Glomerular visceral epithelial cell (primary cell): ENCODE measurements at regions not wholly inside any gene's neighbourhood (a gene's known extent, or its start where the extent isn't known, plus 50 kb on each side); places are given as distances from the start of the nearest gene placed in this dataset.

Experiments used
- DNase-seq: peaks from one replicate; pipeline ENCODE4 v3.0.0-alpha.2; 2016; ENCODE audit errors: extremely low spot score

- DNase-seq, result no peak
Measured at GRCh38 chr9:31612336-31613030, 772.0 kb upstream of the ACO1 start.

GRCh38 chr9:31615966-31616365, 768.5 kb upstream of the ACO1 start:
- DNase-seq, result no peak

- DNase-seq, result no peak
Measured at GRCh38 chr9:31623511-31623910, 760.9 kb upstream of the ACO1 start.

GRCh38 chr9:31629292-31629691, 755.2 kb upstream of the ACO1 start:
- no peak for DNase-seq

GRCh38 chr9:31637265-31637664, 747.2 kb upstream of the ACO1 start:
- no peak for DNase-seq

- DNase-seq, result no peak
Measured at GRCh38 chr9:31637861-31638260, 746.6 kb upstream of the ACO1 start.

- no peak for DNase-seq
Measured at GRCh38 chr9:31639451-31639850, 745.0 kb upstream of the ACO1 start.

GRCh38 chr9:31669311-31669710, 715.1 kb upstream of the ACO1 start:
- DNase-seq, result no peak

- no peak for DNase-seq
Measured at GRCh38 chr9:31671011-31671410, 713.4 kb upstream of the ACO1 start.

- DNase-seq, result no peak
Measured at GRCh38 chr9:31674264-31674663, 710.2 kb upstream of the ACO1 start.

- DNase-seq, result no peak
Measured at GRCh38 chr9:31677415-31677814, 707.0 kb upstream of the ACO1 start.

- DNase-seq, result no peak
Measured at GRCh38 chr9:31677877-31678276, 706.6 kb upstream of the ACO1 start.

GRCh38 chr9:31683116-31683515, 701.3 kb upstream of the ACO1 start:
- no peak for DNase-seq

GRCh38 chr9:31697956-31698355, 686.5 kb upstream of the ACO1 start:
- DNase-seq, result no peak

- DNase-seq, result no peak
Measured at GRCh38 chr9:31699836-31700235, 684.6 kb upstream of the ACO1 start.

GRCh38 chr9:31700252-31701045, 684.0 kb upstream of the ACO1 start:
- peak; percentile 38 for DNase-seq

GRCh38 chr9:31702957-31703356, 681.5 kb upstream of the ACO1 start:
- no peak for DNase-seq

GRCh38 chr9:31715250-31715649, 669.2 kb upstream of the ACO1 start:
- no peak for DNase-seq

- no peak for DNase-seq
Measured at GRCh38 chr9:31719262-31719661, 665.2 kb upstream of the ACO1 start.

- DNase-seq, result no peak
Measured at GRCh38 chr9:31730398-31730797, 654.0 kb upstream of the ACO1 start.

GRCh38 chr9:31733166-31733565, 651.3 kb upstream of the ACO1 start:
- DNase-seq, result no peak

- no peak for DNase-seq
Measured at GRCh38 chr9:31736581-31737179, 647.8 kb upstream of the ACO1 start.

GRCh38 chr9:31740705-31741104, 643.7 kb upstream of the ACO1 start:
- no peak for DNase-seq
